ENCODE measurements at regions not wholly inside any gene's neighbourhood (a gene's known extent, or its start where the extent isn't known, plus 50 kb on each side); places are given as distances from the start of the nearest gene placed in this dataset.

DNA sequence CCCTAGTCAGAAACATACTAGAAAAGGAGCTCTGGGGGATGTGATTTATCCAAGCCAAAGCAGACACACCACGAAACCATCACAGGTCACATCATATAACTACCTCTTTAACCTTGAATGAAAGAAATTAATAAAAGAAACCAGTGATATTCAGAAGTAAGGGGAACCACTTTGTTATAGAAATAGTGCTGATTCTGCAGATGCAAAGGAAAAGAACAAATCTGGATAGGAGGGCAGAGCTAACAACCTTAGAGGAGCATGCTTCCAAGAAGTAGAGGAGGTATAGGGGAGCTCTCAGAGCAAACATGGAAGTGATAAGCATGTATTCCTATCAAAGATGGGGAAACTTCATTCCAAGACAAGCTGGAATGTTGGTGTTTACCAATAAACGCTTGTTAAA lies 117.0 kb upstream of the MDM1 start:
- TF ChIP-seq, protein P1, sequence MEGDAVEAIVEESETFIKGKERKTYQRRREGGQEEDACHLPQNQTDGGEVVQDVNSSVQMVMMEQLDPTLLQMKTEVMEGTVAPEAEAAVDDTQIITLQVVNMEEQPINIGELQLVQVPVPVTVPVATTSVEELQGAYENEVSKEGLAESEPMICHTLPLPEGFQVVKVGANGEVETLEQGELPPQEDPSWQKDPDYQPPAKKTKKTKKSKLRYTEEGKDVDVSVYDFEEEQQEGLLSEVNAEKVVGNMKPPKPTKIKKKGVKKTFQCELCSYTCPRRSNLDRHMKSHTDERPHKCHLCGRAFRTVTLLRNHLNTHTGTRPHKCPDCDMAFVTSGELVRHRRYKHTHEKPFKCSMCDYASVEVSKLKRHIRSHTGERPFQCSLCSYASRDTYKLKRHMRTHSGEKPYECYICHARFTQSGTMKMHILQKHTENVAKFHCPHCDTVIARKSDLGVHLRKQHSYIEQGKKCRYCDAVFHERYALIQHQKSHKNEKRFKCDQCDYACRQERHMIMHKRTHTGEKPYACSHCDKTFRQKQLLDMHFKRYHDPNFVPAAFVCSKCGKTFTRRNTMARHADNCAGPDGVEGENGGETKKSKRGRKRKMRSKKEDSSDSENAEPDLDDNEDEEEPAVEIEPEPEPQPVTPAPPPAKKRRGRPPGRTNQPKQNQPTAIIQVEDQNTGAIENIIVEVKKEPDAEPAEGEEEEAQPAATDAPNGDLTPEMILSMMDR (IDR thresholded peaks at IDR 0.05; ENCODE audit: insufficient read depth, low read length, poor library complexity, severe bottlenecking): no peak
- TF ChIP-seq EZH2phosphoT487 (conservative IDR thresholded peaks at IDR 0.05; ENCODE audit: low read length): no peak
